ENCODE measurements at regions not wholly inside any gene's neighbourhood (a gene's known extent, or its start where the extent isn't known, plus 50 kb on each side); places are given as distances from the start of the nearest gene placed in this dataset.
"Not testable (repeated sequence)": the region's sequence is repeated elsewhere in the genome, so short reads cannot be mapped to it uniquely, and the experiment has no call there.

GRCh38 chr6:22364306-22364705 is 67.5 kb upstream of the PRL start:
- ATAC-seq (ENCODE audit: insufficient number of reproducible peaks, low FRiP score, low read depth) (no peak), DNase-seq (ENCODE audit: low spot score) (no peak)
- Histone ChIP-seq H3K9me3 (no peaks in the 10 kb centered on the region), H3K27ac (peak overlapping the region; percentile 25 to 52), H3K4me3 (peak overlapping the region; percentile 32), H3K4me1 (ENCODE audit: control insufficient read depth in 1 of 2, low read depth in 2 of 2) (peaks cover 14 to 33% of the 10 kb centered on the region in 2 donors), H3K36me3 (no peaks in the 10 kb centered on the region), H3K27me3 (replicated peaks; ENCODE audit: insufficient read depth) (no peaks in the 10 kb centered on the region)
- TF ChIP-seq CTCF (IDR thresholded peaks at IDR 0.05) = no peak

GRCh38 chr6:22366214-22366613 is 69.4 kb upstream of the PRL start:
- no peaks in the 10 kb centered on the region for H3K36me3 ChIP-seq
- H3K27ac ChIP-seq = no peak overlapping the region
- no peak overlapping the region for H3K4me3 ChIP-seq
- no peaks in the 10 kb centered on the region for H3K9me3 ChIP-seq
- no peak for TF ChIP-seq CTCF (IDR thresholded peaks at IDR 0.05)
- no peak for ATAC-seq (ENCODE audit: insufficient number of reproducible peaks, low FRiP score, low read depth)
- H3K27me3 ChIP-seq (replicated peaks; ENCODE audit: insufficient read depth) = no peaks in the 10 kb centered on the region
- no peak for DNase-seq (ENCODE audit: low spot score)
- H3K4me1 ChIP-seq (ENCODE audit: control insufficient read depth in 1 of 2, low read depth in 2 of 2) = peaks cover 14 to 33% of the 10 kb centered on the region in 2 donors

- H3K4me1 ChIP-seq (ENCODE audit: control insufficient read depth in 1 of 2, low read depth in 2 of 2) = peaks cover 14 to 33% of the 10 kb centered on the region in 2 donors
- no peaks in the 10 kb centered on the region for H3K9me3 ChIP-seq
- H3K36me3 ChIP-seq = no peaks in the 10 kb centered on the region
- TF ChIP-seq CTCF (IDR thresholded peaks at IDR 0.05) = no peak
- ATAC-seq (ENCODE audit: insufficient number of reproducible peaks, low FRiP score, low read depth) (no peak), DNase-seq (ENCODE audit: low spot score) (no peak)
- peak overlapping the region in 1 of 2 donors; percentile 14 for H3K27ac ChIP-seq
- no peaks in the 10 kb centered on the region for H3K27me3 ChIP-seq (replicated peaks; ENCODE audit: insufficient read depth)
- no peak overlapping the region for H3K4me3 ChIP-seq
These were observed 70.5 kb upstream of the PRL start for GRCh38 chr6:22367346-22367745.

- ATAC-seq (ENCODE audit: insufficient number of reproducible peaks, low FRiP score, low read depth) = no peak
- no peak overlapping the region for H3K27ac ChIP-seq
- no peak for TF ChIP-seq CTCF (IDR thresholded peaks at IDR 0.05)
These were observed 72.0 kb upstream of the PRL start for GRCh38 chr6:22368794-22369193.

GRCh38 chr6:22372922-22373321 is 76.1 kb upstream of the PRL start:
- no peaks in the 10 kb centered on the region for H3K36me3 ChIP-seq
- no peaks in the 10 kb centered on the region for H3K9me3 ChIP-seq
- no peak for ATAC-seq (ENCODE audit: insufficient number of reproducible peaks, low FRiP score, low read depth)
- H3K27me3 ChIP-seq (replicated peaks; ENCODE audit: insufficient read depth) = no peaks in the 10 kb centered on the region
- H3K27ac ChIP-seq = no peak overlapping the region
- no peak overlapping the region for H3K4me3 ChIP-seq
- DNase-seq (ENCODE audit: low spot score) = no peak
- no peaks in the 10 kb centered on the region for H3K4me1 ChIP-seq (ENCODE audit: control insufficient read depth in 1 of 2, low read depth in 2 of 2)
- no peak for TF ChIP-seq CTCF (IDR thresholded peaks at IDR 0.05)

More at GRCh38 chr6:22368794-22369193, 72.0 kb upstream of the PRL start:
- Histone ChIP-seq H3K4me1 (ENCODE audit: control insufficient read depth in 1 of 2, low read depth in 2 of 2) (peaks cover 5 to 22% of the 10 kb centered on the region in 2 donors), H3K9me3 (no peaks in the 10 kb centered on the region), H3K27me3 (replicated peaks; ENCODE audit: insufficient read depth) (no peaks in the 10 kb centered on the region), H3K36me3 (no peaks in the 10 kb centered on the region), H3K4me3 (no peak overlapping the region)
- DNase-seq (ENCODE audit: low spot score) = no peak

GRCh38 chr6:22374950-22375349 is 78.1 kb upstream of the PRL start:
- not testable (repeated sequence) for H3K4me3 ChIP-seq; ATAC-seq (ENCODE audit: insufficient number of reproducible peaks, low FRiP score, low read depth); H3K36me3 ChIP-seq; H3K4me1 ChIP-seq (ENCODE audit: control insufficient read depth in 1 of 2, low read depth in 2 of 2); H3K27me3 ChIP-seq (replicated peaks; ENCODE audit: insufficient read depth); DNase-seq (ENCODE audit: low spot score); H3K9me3 ChIP-seq; H3K27ac ChIP-seq

- H3K27me3 ChIP-seq (replicated peaks; ENCODE audit: insufficient read depth); H3K4me1 ChIP-seq (ENCODE audit: control insufficient read depth in 1 of 2, low read depth in 2 of 2); DNase-seq (ENCODE audit: low spot score); H3K36me3 ChIP-seq; H3K27ac ChIP-seq; H3K4me3 ChIP-seq; ATAC-seq (ENCODE audit: insufficient number of reproducible peaks, low FRiP score, low read depth); H3K9me3 ChIP-seq: not testable (repeated sequence)
These were observed 79.5 kb upstream of the PRL start for GRCh38 chr6:22376293-22376692.

GRCh38 chr6:22378536-22378935 is 81.7 kb upstream of the PRL start:
- H3K36me3 ChIP-seq; H3K9me3 ChIP-seq; H3K27ac ChIP-seq; DNase-seq (ENCODE audit: low spot score); ATAC-seq (ENCODE audit: insufficient number of reproducible peaks, low FRiP score, low read depth); H3K27me3 ChIP-seq (replicated peaks; ENCODE audit: insufficient read depth); H3K4me1 ChIP-seq (ENCODE audit: control insufficient read depth in 1 of 2, low read depth in 2 of 2); H3K4me3 ChIP-seq: not testable (repeated sequence)

Data from thoracic aorta (tissue), 2 donors.